IMR-90 (cell line): ENCODE measurements at regions not wholly inside any gene's neighbourhood (a gene's known extent, or its start where the extent isn't known, plus 50 kb on each side); places are given as distances from the start of the nearest gene placed in this dataset.

Experiments
- ATAC-seq: fragments of 200-7000 bp; cut with Tn5 transposase; 2 replicates; pipeline ENCODE4 v1.9.1; 2020; ENCODE audit warnings: low read depth, mild to moderate bottlenecking, moderate library complexity
- BruUV-seq: library from RNA; stranded (reverse); fragments of 400-500 nt; replicated peaks from 2 replicates; lab custom pipeline; 2021; lab: Mats Ljungman, UMichigan
- CTCF ChIA-PET: fragments of 300-600 bp; formaldehyde crosslinking; extraction: SDS; loops from one replicate; lab custom pipeline; 2021; ENCODE audit warnings: antibody characterized with exemption; lab: Yijun Ruan, JAX
- POLR2A ChIA-PET: fragments of 300-600 bp; sonication (Branson Sonifier 250); formaldehyde crosslinking; loops from one replicate; lab custom pipeline; 2022; ENCODE audit warnings: antibody characterized with exemption; ENCODE audit not compliant: unreplicated experiment; lab: Charles Lee
- DNase-seq: peaks from one replicate; pipeline ENCODE4 v3.0.0; 2013
- H2AFZ ChIP-seq: replicated peaks from 2 replicates; pipeline ENCODE3; 2013; ENCODE audit warnings: low read length, mild to moderate bottlenecking; ENCODE audit not compliant: poor library complexity
- H2AK5ac ChIP-seq: 2 replicates; pipeline ENCODE4 v1.6.1; 2013; ENCODE audit warnings: low read depth, low read length, inconsistent platforms
- H2AK9ac ChIP-seq: replicated peaks from 2 replicates; pipeline ENCODE3; 2013; ENCODE audit warnings: mild to moderate bottlenecking, low read depth, low read length, moderate library complexity; ENCODE audit not compliant: poor library complexity
- H2BK120ac ChIP-seq: 2 replicates; pipeline ENCODE4 v1.6.1; 2013; ENCODE audit warnings: low read depth, low read length, inconsistent platforms
- H2BK15ac ChIP-seq: 3 replicates; pipeline ENCODE4 v1.6.1; 2013; ENCODE audit warnings: low read depth, low read length, inconsistent platforms
- H2BK20ac ChIP-seq: 2 replicates; pipeline ENCODE4 v1.6.1; 2013; ENCODE audit warnings: low read depth, mild to moderate bottlenecking, inconsistent platforms, low read length, moderate library complexity
- H2BK5ac ChIP-seq: 2 replicates; pipeline ENCODE4 v1.6.1; 2013; ENCODE audit warnings: mild to moderate bottlenecking, low read depth, low read length, inconsistent platforms; ENCODE audit not compliant: poor library complexity, severe bottlenecking
- H3K14ac ChIP-seq: replicated peaks from 2 replicates; pipeline ENCODE4 v1.6.1; 2013; ENCODE audit warnings: low read depth, low read length, inconsistent platforms
- H3K18ac ChIP-seq: 2 replicates; pipeline ENCODE4 v1.6.1; 2013; ENCODE audit warnings: low read depth, low read length, control low read depth
- H3K23ac ChIP-seq: 2 replicates; pipeline ENCODE4 v1.6.1; 2013; ENCODE audit warnings: low read depth, low read length, inconsistent platforms
- H3K27ac ChIP-seq: 2 replicates; pipeline ENCODE4 v1.5.1; 2013; ENCODE audit warnings: mild to moderate bottlenecking, control low read depth, low read length; ENCODE audit not compliant: insufficient read depth
- H3K27me3 ChIP-seq: 2 replicates; pipeline ENCODE4 v1.6.1; 2013; ENCODE audit warnings: low read length; ENCODE audit not compliant: control insufficient read depth, insufficient read depth
- H3K36me3 ChIP-seq: 2 replicates; pipeline ENCODE4 v1.6.1; 2013; ENCODE audit warnings: low read length, mixed read lengths; ENCODE audit not compliant: control insufficient read depth, insufficient read depth
- H3K4ac ChIP-seq: 2 replicates; pipeline ENCODE4 v1.6.1; 2013; ENCODE audit warnings: low read depth, low read length, inconsistent platforms
- H3K4me1 ChIP-seq: 2 replicates; pipeline ENCODE4 v1.6.1; 2013; ENCODE audit warnings: low read length, mixed read lengths; ENCODE audit not compliant: control insufficient read depth, insufficient read depth
- H3K4me2 ChIP-seq: 2 replicates; pipeline ENCODE4 v1.6.1; 2013; ENCODE audit warnings: low read depth, mild to moderate bottlenecking, control low read depth, low read length, moderate library complexity
- H3K4me3 ChIP-seq: 2 replicates; pipeline ENCODE4 v1.5.1; 2013; ENCODE audit warnings: low read depth, mild to moderate bottlenecking, control low read depth, low read length, moderate library complexity; ENCODE audit not compliant: insufficient read depth
- H3K56ac ChIP-seq: 2 replicates; pipeline ENCODE4 v1.6.1; 2013; ENCODE audit warnings: low read length, inconsistent platforms; ENCODE audit not compliant: insufficient read depth; ENCODE audit errors: extremely low read depth
- H3K79me1 ChIP-seq, 2 experiments: 2 replicates each; pipeline ENCODE4 v1.6.1; 2013; ENCODE audit warnings: low read length in 2 of 2, inconsistent platforms in 1 of 2, low read depth in 1 of 2
- H3K9ac ChIP-seq: 2 replicates; pipeline ENCODE4 v1.6.1; 2013; ENCODE audit warnings: low read depth, low read length, control low read depth
- H3K9me1 ChIP-seq: 2 replicates; pipeline ENCODE4 v1.6.1; 2013; ENCODE audit warnings: low read length, inconsistent platforms; ENCODE audit not compliant: insufficient read depth
- H3K9me3 ChIP-seq: 2 replicates; pipeline ENCODE4 v1.6.1; 2013; ENCODE audit warnings: low read length; ENCODE audit not compliant: control insufficient read depth, insufficient read depth
- H4K20me1 ChIP-seq: 2 replicates; pipeline ENCODE4 v1.6.1; 2013; ENCODE audit warnings: low read length, inconsistent platforms; ENCODE audit not compliant: insufficient read depth
- H4K5ac ChIP-seq: 2 replicates; pipeline ENCODE4 v1.6.1; 2013; ENCODE audit warnings: mild to moderate bottlenecking, low read depth, low read length, control low read depth
- H4K8ac ChIP-seq, 2 experiments: 2 replicates each; pipeline ENCODE4 v1.6.1; 2013; ENCODE audit warnings: low read depth in 2 of 2, low read length in 2 of 2, control low read depth in 1 of 2, inconsistent platforms in 1 of 2
- H4K91ac ChIP-seq: 2 replicates; pipeline ENCODE4 v1.6.1; 2013; ENCODE audit warnings: low read depth, low read length, inconsistent platforms; ENCODE audit not compliant: insufficient read depth
- CEBPB ChIP-seq: IDR thresholded peaks from 2 replicates; pipeline ENCODE4 v1.6.1; 2012; ENCODE audit warnings: low read depth, low read length, improper control_type of control experiment
- RFX5 ChIP-seq: IDR thresholded peaks from 2 replicates; pipeline ENCODE4 v1.8.0; 2012; ENCODE audit warnings: low read depth, mild to moderate bottlenecking, low read length, moderate library complexity
- USF2 ChIP-seq: fragments of 150-350 bp; IDR thresholded peaks from 2 replicates; pipeline ENCODE4 v1.6.1; 2017; ENCODE audit warnings: mild to moderate bottlenecking, antibody characterized with exemption, low read length, low read depth
- WGBS, 2 experiments: methylation state at CpG; one replicate each; pipeline versions ENCODE4 v1.1.5 to v1.1.7; 2013; ENCODE audit warnings: missing lambda C conversion rate in 2 of 2; ENCODE audit not compliant: insufficient read length in 1 of 2; ENCODE audit errors: extremely low coverage in 2 of 2; 5-methylcytosine and 5-hydroxymethylcytosine counted together
- dilution Hi-C: fragments of 300-500 bp; cut with HindIII; formaldehyde crosslinking; loops from one replicate; pipeline ENCODE4 v1.14.3; 2018; ENCODE audit warnings: low sequenced_read_pairs; ENCODE audit not compliant: unreplicated experiment
- in situ Hi-C: fragments of 300-500 bp; cut with MboI; formaldehyde crosslinking; loops from 3 replicates; pipeline ENCODE4 v1.14.3; 2019; ENCODE audit warnings: low sequenced_read_pairs, inconsistent platforms, mixed read lengths
- intact Hi-C: fragments of 100-400 bp; cut with micrococcal nuclease; formaldehyde crosslinking; loops from 2 replicates; pipeline ENCODE4 v1.10.0; 2022

DNA sequence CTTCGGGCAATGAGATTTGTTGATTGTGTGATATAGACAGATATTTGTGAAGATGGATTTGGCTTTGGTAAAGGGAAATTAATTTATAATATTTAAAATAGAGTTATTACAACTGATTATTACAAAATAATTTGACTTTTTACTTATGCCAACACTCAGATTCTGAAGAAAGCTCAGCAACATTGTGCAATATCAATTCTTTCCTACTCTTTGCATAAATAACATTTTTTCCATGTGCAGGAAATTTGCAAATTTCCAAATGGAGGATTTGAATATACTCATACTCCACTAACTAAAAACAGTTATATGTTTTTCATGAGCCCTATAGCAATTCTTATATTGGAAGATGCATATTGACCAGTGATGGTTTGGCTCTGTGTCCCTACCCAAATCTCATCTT lies 676.4 kb upstream of the ADAMTS5 start:
- Histone ChIP-seq H3K4me1 (no peaks in the 10 kb centered on the region; the same call in 1 of the 2 replicates), H2AK5ac (no peak overlapping the region), H2BK120ac (no peak overlapping the region), H3K9me1 (no peaks in the 10 kb centered on the region), H3K4ac (no peak overlapping the region), H4K5ac (no peak overlapping the region), H3K79me1 (no peaks in the 10 kb centered on the region), H2BK15ac (no peak overlapping the region), H2AK9ac (no peak overlapping the region), H4K20me1 (no peaks in the 10 kb centered on the region), H3K27me3 (no peaks in the 10 kb centered on the region), H3K23ac (no peak overlapping the region), H2BK5ac (no peak overlapping the region), H3K9me3 (no peaks in the 10 kb centered on the region), H3K18ac (peak overlapping the region; percentile 31; the same call in 1 of the 2 replicates), H2AFZ (no peak overlapping the region), H4K91ac (no peak overlapping the region), H3K4me2 (no peak overlapping the region), H3K4me3 (no peak overlapping the region), H3K9ac (no peak overlapping the region), H3K27ac (no peak overlapping the region), H4K8ac (no peak overlapping the region), H2BK20ac (no peak overlapping the region), H3K14ac (no peak overlapping the region), H3K56ac (no peak overlapping the region), H3K36me3 (no peaks in the 10 kb centered on the region)
- intact Hi-C loops = loop anchor here (2.0 kb wide), 1 partner anchor 31 kb away; no protein-coding TSS in a partner anchor
- TF ChIP-seq RFX5 (no peak), CEBPB (peak; percentile 76), USF2 (no peak)
- DNase-seq (no peak), ATAC-seq (no peak)
- in situ Hi-C loops = no loop called here
- WGBS, 2 experiments = no CpG with 5 or more reads among the region's 1 CpG
- CTCF ChIA-PET = no interaction called here
- BruUV-seq = no TSS peak
- POLR2A ChIA-PET = no interaction called here
- dilution Hi-C loops = no loop called here
